Astrocyte (in vitro differentiated cells and primary cell): ENCODE measurements at regions not wholly inside any gene's neighbourhood (a gene's known extent, or its start where the extent isn't known, plus 50 kb on each side); places are given as distances from the start of the nearest gene placed in this dataset.

Source experiments
- DNase-seq: peaks from one replicate; pipeline ENCODE4 v3.0.0-alpha.2; 2010; ENCODE audit warnings: low read depth
- FAIRE-seq: peaks from 2 replicates; lab custom pipeline; 2011; peaks lifted over from hg19 to GRCh38; lab: Jason Lieb, UNC
- H2AFZ ChIP-seq: 2 replicates; pipeline ENCODE4 v1.6.0; 2012; ENCODE audit warnings: low read depth, low read length, inconsistent platforms
- H3K27ac ChIP-seq: 2 replicates; pipeline ENCODE4 v1.5.1; 2011; ENCODE audit warnings: low read depth, low read length, inconsistent platforms
- H3K27me3 ChIP-seq: 2 replicates; pipeline ENCODE4 v1.6.0; 2011; ENCODE audit warnings: low read length, inconsistent platforms; ENCODE audit not compliant: insufficient read depth
- H3K36me3 ChIP-seq: 2 replicates; pipeline ENCODE4 v1.5.1; 2011; ENCODE audit warnings: low read length, inconsistent platforms; ENCODE audit not compliant: insufficient read depth
- H3K4me1 ChIP-seq: 2 replicates; pipeline ENCODE4 v1.5.1; 2011; ENCODE audit warnings: low read length, inconsistent platforms; ENCODE audit not compliant: insufficient read depth
- H3K4me2 ChIP-seq: 2 replicates; pipeline ENCODE4 v1.6.0; 2012; ENCODE audit warnings: low read length, inconsistent platforms
- H3K4me3 ChIP-seq: 2 replicates; pipeline ENCODE4 v1.5.1; 2011; ENCODE audit warnings: low read depth, mild to moderate bottlenecking, low read length, inconsistent platforms; ENCODE audit not compliant: insufficient read depth
- H3K79me2 ChIP-seq: 2 replicates; pipeline ENCODE4 v1.6.0; 2012; ENCODE audit warnings: mild to moderate bottlenecking, low read length, inconsistent platforms; ENCODE audit not compliant: insufficient read depth
- H3K9ac ChIP-seq: 2 replicates; pipeline ENCODE4 v1.6.0; 2012; ENCODE audit warnings: mild to moderate bottlenecking, low read length, inconsistent platforms
- H3K9me3 ChIP-seq: 2 replicates; pipeline ENCODE4 v1.5.1; 2012; ENCODE audit warnings: low read depth, mild to moderate bottlenecking, low read length, inconsistent platforms; ENCODE audit not compliant: insufficient read depth
- H4K20me1 ChIP-seq: 2 replicates; pipeline ENCODE4 v1.6.0; 2012; ENCODE audit warnings: low read length, inconsistent platforms; ENCODE audit not compliant: insufficient read depth
- H3K27ac Mint-ChIP-seq: one replicate; pipeline ENCODE4 v1.8.0; 2021; ENCODE audit warnings: mild to moderate bottlenecking, mixed read lengths; ENCODE audit not compliant: unreplicated experiment
- H3K27me3 Mint-ChIP-seq: one replicate; pipeline ENCODE4 v1.8.0; 2021; ENCODE audit warnings: low read depth, mixed read lengths; ENCODE audit not compliant: unreplicated experiment
- H3K36me3 Mint-ChIP-seq: one replicate; pipeline ENCODE4 v1.8.0; 2021; ENCODE audit warnings: low read depth, mixed read lengths; ENCODE audit not compliant: unreplicated experiment
- H3K4me1 Mint-ChIP-seq: one replicate; pipeline ENCODE4 v1.8.0; 2021; ENCODE audit warnings: low read depth, mixed read lengths; ENCODE audit not compliant: unreplicated experiment
- H3K4me3 Mint-ChIP-seq: one replicate; pipeline ENCODE4 v1.8.0; 2021; ENCODE audit warnings: mild to moderate bottlenecking, moderate library complexity, mixed read lengths; ENCODE audit not compliant: unreplicated experiment
- H3K9me3 Mint-ChIP-seq: one replicate; pipeline ENCODE4 v1.8.0; 2021; ENCODE audit warnings: mild to moderate bottlenecking, mixed read lengths; ENCODE audit not compliant: unreplicated experiment
- EZH2 ChIP-seq: IDR thresholded peaks from 2 replicates; pipeline ENCODE4 v1.6.1; 2012; ENCODE audit warnings: mild to moderate bottlenecking, low read length, inconsistent platforms; ENCODE audit not compliant: insufficient read depth
- TF ChIP-seq, protein P1 (sequence below): IDR thresholded peaks from 2 replicates; pipeline ENCODE4 v1.5.1; 2011; ENCODE audit warnings: low read depth, mild to moderate bottlenecking, inconsistent platforms, low read length, moderate library complexity; ENCODE audit not compliant: insufficient read depth

DNA sequence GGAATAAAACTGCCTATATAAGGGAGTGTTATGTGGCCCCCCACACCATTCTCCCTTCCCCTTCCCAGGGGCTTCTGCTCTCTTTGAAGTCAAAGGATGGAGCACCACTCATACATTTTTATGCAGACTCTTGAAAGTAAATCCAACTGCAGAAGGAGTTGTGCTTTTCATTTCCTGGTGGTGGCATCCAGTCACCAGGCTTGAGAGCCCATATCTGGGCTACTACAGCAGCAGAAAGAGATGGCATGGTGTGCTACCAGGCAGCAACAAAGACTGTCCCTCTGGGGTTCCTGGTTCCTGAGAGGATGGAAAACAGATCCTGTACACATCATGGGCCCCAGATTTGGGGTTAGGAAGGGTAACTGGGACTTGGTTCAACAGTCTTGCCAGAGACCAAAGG lies 226.4 kb downstream of the CLIC5 start:
- H3K36me3 ChIP-seq, result no peaks in the 10 kb centered on the region
- no peak overlapping the region for H3K9ac ChIP-seq
- H3K4me1 ChIP-seq, result peaks cover 13% of the 10 kb centered on the region
- H3K4me1 Mint-ChIP-seq, result peaks cover 23% of the 10 kb centered on the region
- no peaks in the 10 kb centered on the region for H3K9me3 ChIP-seq
- no peak for DNase-seq
- no peak overlapping the region for H3K27ac ChIP-seq
- H3K27me3 ChIP-seq, result no peaks in the 10 kb centered on the region
- H3K4me3 ChIP-seq, result no peak overlapping the region
- H3K36me3 Mint-ChIP-seq, result no peaks in the 10 kb centered on the region
- FAIRE-seq, result no peak
- H3K79me2 ChIP-seq, result no peaks in the 10 kb centered on the region
- H3K4me2 ChIP-seq, result no peak overlapping the region
- no peaks in the 10 kb centered on the region for H4K20me1 ChIP-seq
- TF ChIP-seq, protein P1, sequence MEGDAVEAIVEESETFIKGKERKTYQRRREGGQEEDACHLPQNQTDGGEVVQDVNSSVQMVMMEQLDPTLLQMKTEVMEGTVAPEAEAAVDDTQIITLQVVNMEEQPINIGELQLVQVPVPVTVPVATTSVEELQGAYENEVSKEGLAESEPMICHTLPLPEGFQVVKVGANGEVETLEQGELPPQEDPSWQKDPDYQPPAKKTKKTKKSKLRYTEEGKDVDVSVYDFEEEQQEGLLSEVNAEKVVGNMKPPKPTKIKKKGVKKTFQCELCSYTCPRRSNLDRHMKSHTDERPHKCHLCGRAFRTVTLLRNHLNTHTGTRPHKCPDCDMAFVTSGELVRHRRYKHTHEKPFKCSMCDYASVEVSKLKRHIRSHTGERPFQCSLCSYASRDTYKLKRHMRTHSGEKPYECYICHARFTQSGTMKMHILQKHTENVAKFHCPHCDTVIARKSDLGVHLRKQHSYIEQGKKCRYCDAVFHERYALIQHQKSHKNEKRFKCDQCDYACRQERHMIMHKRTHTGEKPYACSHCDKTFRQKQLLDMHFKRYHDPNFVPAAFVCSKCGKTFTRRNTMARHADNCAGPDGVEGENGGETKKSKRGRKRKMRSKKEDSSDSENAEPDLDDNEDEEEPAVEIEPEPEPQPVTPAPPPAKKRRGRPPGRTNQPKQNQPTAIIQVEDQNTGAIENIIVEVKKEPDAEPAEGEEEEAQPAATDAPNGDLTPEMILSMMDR, result no peak
- no peak for TF ChIP-seq EZH2
- no peak overlapping the region for H3K4me3 Mint-ChIP-seq
- peaks cover 3% of the 10 kb centered on the region for H3K9me3 Mint-ChIP-seq
- no peak overlapping the region for H2AFZ ChIP-seq
- H3K27me3 Mint-ChIP-seq, result no peaks in the 10 kb centered on the region
- no peak overlapping the region for H3K27ac Mint-ChIP-seq

DNA sequence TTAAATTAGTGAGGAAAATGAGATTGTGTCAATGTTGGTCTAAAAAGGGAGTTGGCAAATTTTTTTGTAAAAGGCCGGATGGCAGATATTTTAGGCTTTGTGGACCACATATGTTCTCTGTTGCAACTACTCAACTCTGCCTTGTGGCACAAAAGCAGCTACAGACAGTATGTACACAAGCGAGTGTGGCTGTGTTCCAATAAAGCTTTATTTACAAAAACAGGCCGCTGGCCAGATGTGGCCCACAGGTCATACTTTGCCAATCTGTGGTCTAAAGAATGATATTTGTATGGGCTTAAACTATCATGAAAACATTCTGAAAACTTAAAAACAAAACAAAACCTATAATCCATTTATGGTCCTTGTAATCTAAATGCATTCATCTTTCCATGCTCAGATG lies 228.3 kb downstream of the CLIC5 start:
- Histone ChIP-seq H3K4me2 (no peak overlapping the region), H3K9me3 (no peaks in the 10 kb centered on the region), H2AFZ (no peak overlapping the region), H3K4me3 (no peak overlapping the region), H3K4me1 (peaks cover 13% of the 10 kb centered on the region), H3K79me2 (no peaks in the 10 kb centered on the region), H3K27ac (no peak overlapping the region), H3K36me3 (no peaks in the 10 kb centered on the region), H3K27me3 (no peaks in the 10 kb centered on the region), H4K20me1 (no peaks in the 10 kb centered on the region), H3K9ac (no peak overlapping the region)
- FAIRE-seq (no peak), DNase-seq (no peak)
- TF ChIP-seq, protein P1, result no peak
- no peak for TF ChIP-seq EZH2
- Mint-ChIP-seq H3K36me3 (no peaks in the 10 kb centered on the region), H3K27me3 (no peaks in the 10 kb centered on the region), H3K9me3 (peaks cover 3% of the 10 kb centered on the region), H3K4me1 (peaks cover 27% of the 10 kb centered on the region), H3K27ac (no peak overlapping the region), H3K4me3 (no peak overlapping the region)

DNA sequence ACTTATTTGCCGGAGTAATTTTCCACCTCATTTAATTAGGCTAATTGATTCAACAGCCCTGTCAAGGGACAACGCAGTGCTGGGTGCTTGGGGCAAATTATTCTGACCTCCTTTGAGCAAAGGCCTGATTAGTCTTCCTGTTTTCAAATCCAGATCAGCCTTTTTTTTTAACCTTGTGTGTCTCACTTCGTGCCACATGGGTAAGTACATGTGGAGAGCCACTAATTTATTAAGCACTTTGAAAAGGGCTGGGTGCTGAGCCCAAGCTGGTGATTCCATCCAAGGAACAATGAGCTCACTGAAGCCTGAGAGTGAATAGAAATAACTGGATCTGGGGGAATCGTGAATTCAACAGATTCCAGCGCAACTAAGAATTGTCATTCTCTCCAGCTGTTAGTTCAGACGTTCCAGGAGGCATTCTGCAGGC lies 229.3 kb downstream of the CLIC5 start:
- no peaks in the 10 kb centered on the region for H3K27me3 Mint-ChIP-seq
- Histone ChIP-seq H3K79me2 (no peaks in the 10 kb centered on the region), H2AFZ (no peak overlapping the region), H3K4me1 (peaks cover 7% of the 10 kb centered on the region), H3K27ac (no peak overlapping the region), H3K4me3 (no peak overlapping the region), H4K20me1 (no peaks in the 10 kb centered on the region), H3K36me3 (no peaks in the 10 kb centered on the region), H3K9ac (no peak overlapping the region), H3K27me3 (no peaks in the 10 kb centered on the region), H3K9me3 (no peaks in the 10 kb centered on the region), H3K4me2 (no peak overlapping the region)
- H3K9me3 Mint-ChIP-seq, result peaks cover 3% of the 10 kb centered on the region
- H3K27ac Mint-ChIP-seq, result no peak overlapping the region
- H3K4me1 Mint-ChIP-seq, result peaks cover 20% of the 10 kb centered on the region
- FAIRE-seq (no peak), DNase-seq (no peak)
- TF ChIP-seq, protein P1, result no peak
- no peak for TF ChIP-seq EZH2
- no peak overlapping the region for H3K4me3 Mint-ChIP-seq
- no peaks in the 10 kb centered on the region for H3K36me3 Mint-ChIP-seq
